Stimulated activated naive CD8-positive, alpha-beta T cell treated with anti-CD3 and anti-CD28 coated beads, Interleukin-15, amount 100 ng/mL, for 72 hours (primary cell): ENCODE measurements at regions not wholly inside any gene's neighbourhood (a gene's known extent, or its start where the extent isn't known, plus 50 kb on each side); places are given as distances from the start of the nearest gene placed in this dataset.
A peak's percentile ranks its signal among the peaks of the same experiment; 100 is the strongest.
"Not testable (repeated sequence)": the region's sequence is repeated elsewhere in the genome, so short reads cannot be mapped to it uniquely, and the experiment has no call there.

ENCODE experiments used
- ATAC-seq: fragments of 150-1000 bp; cut with Tn5 transposase; 2 replicates; pipeline ENCODE4 v1.10.0; 2021; ENCODE audit warnings: mild to moderate bottlenecking, moderate library complexity
- DNase-seq, 2 donors: peaks; one replicate each; pipeline ENCODE4 v3.0.0; 2021 to 2022
- H3K27ac Mint-ChIP-seq, 2 donors: one replicate each; pipeline ENCODE4 v1.8.0; 2022; ENCODE audit warnings: mild to moderate bottlenecking in 2 of 2, mixed read lengths in 2 of 2, moderate library complexity in 2 of 2
- H3K27me3 Mint-ChIP-seq: one replicate; pipeline ENCODE4 v1.8.0; 2022; ENCODE audit warnings: mixed read lengths
- H3K4me1 Mint-ChIP-seq: one replicate; pipeline ENCODE4 v1.8.0; 2022; ENCODE audit warnings: mild to moderate bottlenecking, mixed read lengths
- H3K4me3 Mint-ChIP-seq, 2 donors: one replicate each; pipeline ENCODE4 v1.8.0; 2022; ENCODE audit warnings: mild to moderate bottlenecking in 2 of 2, mixed read lengths in 2 of 2, moderate library complexity in 1 of 2
- H3K9me3 Mint-ChIP-seq, 2 donors: one replicate each; pipeline ENCODE4 v1.8.0; 2022; ENCODE audit warnings: mixed read lengths in 2 of 2

DNA sequence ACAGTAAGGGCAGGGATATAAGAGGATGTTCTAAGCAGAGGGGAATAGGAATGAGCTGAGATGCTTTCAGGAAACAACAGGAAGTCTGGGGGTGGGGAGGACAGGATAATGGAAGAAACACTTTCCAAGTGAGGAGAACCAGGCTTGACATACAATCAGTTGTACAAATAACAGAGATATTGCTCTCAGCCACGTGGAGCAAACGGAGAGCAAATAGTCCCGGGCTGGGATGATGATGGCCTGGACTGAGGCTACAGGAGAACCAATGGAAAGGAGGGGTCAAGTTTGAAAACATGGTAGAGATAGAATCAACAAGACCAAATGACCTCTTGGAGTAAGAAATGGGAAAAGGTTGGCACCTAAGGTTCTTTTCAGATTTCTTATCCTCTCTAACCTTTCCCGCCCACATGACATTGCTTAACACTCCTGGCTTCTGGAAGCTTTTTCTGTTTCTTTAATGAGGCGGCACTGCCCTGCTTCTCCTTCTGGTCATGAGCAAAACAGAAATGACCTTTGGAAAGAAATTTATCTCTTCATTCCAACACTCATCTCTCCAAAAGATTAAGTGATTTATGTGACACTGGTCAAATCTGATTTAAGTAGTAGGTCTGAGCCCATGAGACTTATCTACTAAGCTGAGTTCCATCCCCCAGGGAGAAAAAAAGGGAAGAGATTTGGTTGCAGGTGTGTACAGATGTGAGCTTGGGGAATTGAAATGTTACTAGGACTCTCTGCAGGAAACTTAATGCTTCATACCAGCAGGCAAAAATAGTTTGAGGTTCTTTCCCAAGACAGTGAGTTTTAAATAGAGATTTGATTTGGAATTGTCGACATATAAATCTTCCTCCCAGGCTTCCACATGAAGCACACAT lies 442.9 kb upstream of the HNRNPA3 start:
- Mint-ChIP-seq H3K27ac (no peak overlapping the region), H3K4me1 (peaks cover 7% of the 10 kb centered on the region), H3K9me3 (peaks cover 19 to 30% of the 10 kb centered on the region in 2 donors), H3K4me3 (no peak overlapping the region), H3K27me3 (peaks cover 9% of the 10 kb centered on the region)
- ATAC-seq (no peak), DNase-seq (no peak)

DNA sequence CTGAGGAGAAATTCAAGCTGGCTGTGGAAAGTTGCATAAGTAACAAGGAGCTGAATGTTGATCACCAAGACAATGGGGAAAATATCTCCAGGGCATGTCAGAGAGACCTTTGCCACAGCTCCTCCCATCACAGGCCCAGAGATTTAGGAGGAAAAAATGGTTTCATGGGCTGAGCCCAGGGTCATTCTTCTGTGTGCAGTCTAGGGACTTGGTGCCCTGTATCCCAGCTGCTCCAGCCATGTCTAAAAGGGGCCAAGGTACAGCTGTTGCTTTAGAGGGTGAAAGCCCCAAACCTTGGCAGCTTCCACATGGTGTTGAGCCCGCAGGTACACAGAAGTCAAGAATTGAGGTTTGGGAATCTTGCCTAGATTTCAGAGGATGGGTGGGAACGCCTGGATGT lies 439.8 kb upstream of the HNRNPA3 start:
- no peaks in the 10 kb centered on the region for H3K27me3 Mint-ChIP-seq
- ATAC-seq (no peak), DNase-seq (no peak)
- H3K4me3 Mint-ChIP-seq, result no peak overlapping the region
- H3K9me3 Mint-ChIP-seq, result peaks cover 19 to 30% of the 10 kb centered on the region in 2 donors
- H3K4me1 Mint-ChIP-seq, result peaks cover 7% of the 10 kb centered on the region
- H3K27ac Mint-ChIP-seq, result no peak overlapping the region

DNA sequence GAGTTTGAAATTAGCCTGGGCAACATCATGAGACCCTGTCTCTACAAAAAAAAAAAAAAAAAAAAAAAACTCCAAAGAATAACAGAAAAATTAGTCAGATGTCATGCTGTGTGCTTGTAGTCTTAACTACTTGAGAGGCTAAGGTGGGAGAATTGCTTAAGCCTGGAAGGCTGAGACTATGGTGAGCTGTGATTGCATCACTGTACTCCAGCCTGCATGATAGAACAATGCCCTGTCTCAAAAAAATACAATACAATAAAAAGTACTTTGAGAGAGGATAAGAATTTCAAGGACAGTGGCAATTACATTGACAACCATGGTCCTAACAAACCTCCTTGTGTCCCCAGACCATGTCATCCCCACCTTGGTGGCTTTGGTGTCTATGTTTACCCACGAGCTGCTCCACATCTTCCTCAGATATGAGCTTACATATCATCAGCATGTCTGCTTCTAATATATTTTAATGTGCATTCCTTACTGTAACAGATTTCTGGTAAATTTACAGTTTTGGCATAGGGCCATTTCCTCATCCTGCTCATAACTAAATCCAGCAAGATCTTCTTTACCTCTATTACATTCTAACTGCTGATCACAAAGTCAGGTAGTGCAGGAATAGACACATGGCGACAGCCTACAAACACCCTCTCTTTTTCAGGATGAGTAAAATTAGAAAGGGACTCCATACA lies 437.7 kb upstream of the HNRNPA3 start:
- no peaks in the 10 kb centered on the region for H3K27me3 Mint-ChIP-seq
- H3K4me1 Mint-ChIP-seq, result no peaks in the 10 kb centered on the region
- no peak overlapping the region for H3K4me3 Mint-ChIP-seq
- ATAC-seq (no peak), DNase-seq (no peak)
- H3K9me3 Mint-ChIP-seq, result peaks cover 20 to 32% of the 10 kb centered on the region in 2 donors
- no peak overlapping the region for H3K27ac Mint-ChIP-seq

DNA sequence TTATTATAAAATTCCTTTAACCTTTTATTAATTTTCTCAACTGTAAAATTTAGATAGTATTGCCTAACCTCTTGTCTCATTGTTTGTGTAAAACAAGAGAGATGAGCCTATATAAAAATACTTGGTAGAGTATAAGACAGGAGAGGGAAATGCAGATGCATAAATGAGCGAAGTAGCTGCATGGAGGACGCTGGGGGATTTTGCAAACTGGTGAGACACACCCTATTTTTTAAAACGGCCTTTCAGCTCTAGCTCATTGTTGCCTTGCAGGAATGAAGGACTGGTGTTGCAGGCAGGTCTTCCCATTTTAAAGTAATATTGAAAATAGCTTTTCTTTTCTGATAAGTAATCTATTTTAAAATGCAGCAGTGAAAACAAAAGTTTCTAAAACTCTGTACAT lies 435.3 kb upstream of the HNRNPA3 start:
- no peak overlapping the region for H3K4me3 Mint-ChIP-seq
- DNase-seq (no peak), ATAC-seq (no peak)
- H3K4me1 Mint-ChIP-seq, result peaks cover 7% of the 10 kb centered on the region
- H3K27me3 Mint-ChIP-seq, result no peaks in the 10 kb centered on the region
- H3K27ac Mint-ChIP-seq, result no peak overlapping the region
- peaks cover 27 to 39% of the 10 kb centered on the region in 2 donors for H3K9me3 Mint-ChIP-seq

DNA sequence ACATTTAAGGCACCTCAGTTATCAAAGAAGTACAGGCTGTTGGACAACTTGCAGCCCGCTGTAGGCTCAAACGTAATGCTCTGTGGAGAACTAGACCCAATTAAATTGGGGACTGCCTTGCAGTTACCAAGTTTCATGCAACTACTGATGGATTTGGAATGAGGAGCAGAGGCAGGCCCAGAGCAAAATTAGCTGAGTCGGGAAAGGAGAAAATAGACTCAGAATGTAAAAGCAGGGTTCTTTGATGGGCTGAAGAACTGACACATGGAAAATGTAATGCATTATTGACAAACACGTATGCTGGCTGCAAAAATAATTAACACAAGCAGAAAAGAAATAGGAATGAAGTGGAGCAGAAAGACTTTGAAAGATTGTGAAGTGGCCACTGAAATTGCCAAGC lies 432.7 kb upstream of the HNRNPA3 start:
- Mint-ChIP-seq H3K4me1 (peaks cover 7% of the 10 kb centered on the region), H3K9me3 (peaks cover 21 to 33% of the 10 kb centered on the region in 2 donors), H3K27me3 (no peaks in the 10 kb centered on the region), H3K4me3 (no peak overlapping the region), H3K27ac (peak overlapping the region in 1 of 2 donors; percentile 6)
- ATAC-seq (no peak), DNase-seq (no peak)

DNA sequence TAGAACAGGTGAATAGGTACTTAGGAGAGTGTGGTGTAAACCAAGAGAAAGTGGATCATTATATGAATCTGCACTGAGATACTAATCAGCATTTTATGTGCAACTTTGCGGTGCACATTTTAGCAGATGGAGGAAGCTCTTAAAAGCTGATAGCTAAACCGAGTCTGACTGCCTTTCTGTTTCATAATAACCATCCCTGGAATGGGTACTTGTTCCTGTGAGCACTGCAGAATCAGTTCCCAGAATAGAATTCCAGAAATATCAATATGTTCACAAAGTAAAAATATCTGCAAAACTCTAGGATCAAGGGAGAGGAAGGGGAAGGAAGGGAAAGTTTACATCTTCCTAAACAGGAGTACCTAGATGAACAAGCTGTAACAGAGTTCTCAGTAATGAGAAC lies 432.2 kb upstream of the HNRNPA3 start:
- no peak for DNase-seq
- Mint-ChIP-seq H3K27ac (peak overlapping the region in 1 of 2 donors; percentile 6), H3K4me1 (peaks cover 7% of the 10 kb centered on the region), H3K9me3 (peaks cover 21 to 37% of the 10 kb centered on the region in 2 donors), H3K27me3 (no peaks in the 10 kb centered on the region), H3K4me3 (no peak overlapping the region)
- no peak for ATAC-seq

DNA sequence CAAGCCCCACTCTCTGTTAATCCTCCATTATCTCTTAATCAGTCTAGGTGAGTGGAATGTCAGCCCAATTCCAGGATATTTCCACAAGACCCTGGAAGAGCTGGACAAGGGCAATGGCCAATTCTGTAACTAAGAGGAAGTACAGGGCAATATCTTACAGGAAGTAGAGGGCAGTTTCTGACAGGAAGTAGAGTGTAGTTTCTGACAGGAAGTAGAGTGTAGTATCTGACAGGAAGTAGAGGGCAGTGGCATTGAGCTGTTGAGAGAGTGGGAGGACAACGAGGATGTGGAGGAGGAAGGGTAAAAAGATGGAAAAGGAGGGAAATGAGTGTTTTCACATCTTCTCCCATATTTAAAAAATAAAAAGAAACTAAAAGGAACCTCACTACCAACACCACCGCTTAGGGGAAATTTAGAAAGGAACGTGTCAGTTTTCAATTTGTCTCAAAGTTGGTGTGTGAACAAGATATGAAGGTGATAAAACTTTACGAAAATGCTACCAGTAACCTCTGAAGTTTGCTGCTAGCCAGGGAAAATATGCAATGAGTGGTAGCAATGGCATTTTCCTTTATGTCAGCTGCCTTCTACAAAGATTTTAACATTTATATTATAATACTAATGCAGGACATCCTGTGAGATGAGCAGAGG lies 430.9 kb upstream of the HNRNPA3 start:
- Mint-ChIP-seq H3K27ac (peak overlapping the region in 1 of 2 donors; percentile 73), H3K4me1 (peaks cover 7% of the 10 kb centered on the region), H3K9me3 (peaks cover 21 to 37% of the 10 kb centered on the region in 2 donors), H3K27me3 (no peaks in the 10 kb centered on the region), H3K4me3 (peak overlapping the region; percentile 0 to 17)
- ATAC-seq, result peak; percentile 61
- DNase-seq, result no peak

DNA sequence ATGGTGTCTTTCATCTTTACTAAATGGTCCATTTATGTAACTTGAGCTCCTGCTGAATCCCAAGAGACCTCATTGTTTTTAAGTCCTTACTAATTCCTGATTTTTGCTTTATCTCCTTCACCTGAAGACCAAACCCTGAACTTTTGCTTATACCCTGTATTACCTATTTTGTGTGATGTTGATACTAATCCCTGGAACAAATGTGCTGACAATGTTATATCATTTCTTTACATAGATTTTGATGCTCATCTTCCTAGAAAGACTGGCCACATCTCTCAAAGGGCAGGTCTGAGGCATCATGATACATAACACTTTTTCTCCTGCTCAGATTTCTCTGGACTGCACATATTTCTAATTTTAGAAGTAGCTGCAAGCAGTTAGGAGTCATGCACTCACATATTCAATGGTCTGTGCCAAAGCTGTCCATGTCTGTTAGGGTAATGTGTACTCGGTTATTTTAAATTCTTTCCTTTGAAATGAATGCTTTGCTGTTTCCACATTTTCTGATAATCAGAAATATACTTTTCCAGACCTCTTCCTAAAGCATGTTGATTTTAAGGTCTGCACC lies 427.9 kb upstream of the HNRNPA3 start:
- Mint-ChIP-seq H3K4me1 (peaks cover 7% of the 10 kb centered on the region), H3K9me3 (peaks cover 21 to 36% of the 10 kb centered on the region in 2 donors), H3K4me3 (no peak overlapping the region), H3K27ac (no peak overlapping the region), H3K27me3 (no peaks in the 10 kb centered on the region)
- no peak for DNase-seq
- ATAC-seq, result no peak

DNA sequence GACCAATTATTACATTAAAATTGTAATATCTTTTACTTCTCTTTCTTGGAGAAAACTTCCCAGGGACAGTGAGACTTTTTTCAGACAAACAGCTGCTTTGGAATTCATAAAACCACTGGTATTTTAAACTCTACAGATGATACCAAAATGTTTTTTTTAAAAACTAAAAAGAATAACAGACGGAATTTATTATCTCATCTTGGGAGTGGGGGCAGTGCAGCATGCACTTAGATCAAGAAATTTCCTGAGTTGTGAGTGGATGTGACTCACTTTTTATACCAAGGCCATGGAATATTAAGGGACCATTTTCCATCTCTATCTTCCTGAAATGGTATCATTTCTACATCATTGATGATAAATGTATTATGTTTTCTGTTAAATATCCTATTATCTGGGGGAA lies 422.8 kb upstream of the HNRNPA3 start:
- DNase-seq (no peak), ATAC-seq (no peak)
- no peaks in the 10 kb centered on the region for H3K4me1 Mint-ChIP-seq
- no peak overlapping the region for H3K4me3 Mint-ChIP-seq
- H3K27ac Mint-ChIP-seq, result no peak overlapping the region
- peaks cover 8% of the 10 kb centered on the region for H3K27me3 Mint-ChIP-seq
- H3K9me3 Mint-ChIP-seq, result peaks cover 0 to 6% of the 10 kb centered on the region in 2 donors

DNA sequence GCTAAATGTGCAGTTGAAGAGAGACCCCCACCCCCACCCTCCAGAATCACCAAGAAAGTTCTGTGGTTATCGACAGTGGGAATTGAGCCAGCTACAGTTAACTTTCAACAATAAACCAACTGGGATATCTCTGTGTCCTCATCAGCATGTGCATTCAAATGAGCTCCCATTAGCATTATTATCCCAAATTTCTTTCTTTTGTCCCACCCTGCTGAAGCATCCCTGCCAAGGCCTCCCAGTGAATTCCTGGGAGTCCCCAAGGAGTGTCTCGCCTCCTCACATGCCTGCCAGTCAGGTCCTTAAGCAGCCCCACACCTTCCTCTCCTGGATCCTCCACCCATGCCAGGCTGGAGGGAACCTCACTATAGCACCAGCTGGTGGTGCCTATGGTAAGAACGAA lies 422.1 kb upstream of the HNRNPA3 start:
- peaks cover 8% of the 10 kb centered on the region for H3K27me3 Mint-ChIP-seq
- H3K9me3 Mint-ChIP-seq, result no peaks in the 10 kb centered on the region
- ATAC-seq (no peak), DNase-seq (no peak)
- no peaks in the 10 kb centered on the region for H3K4me1 Mint-ChIP-seq
- H3K27ac Mint-ChIP-seq, result peak overlapping the region in 1 of 2 donors; percentile 7
- H3K4me3 Mint-ChIP-seq, result no peak overlapping the region

DNA sequence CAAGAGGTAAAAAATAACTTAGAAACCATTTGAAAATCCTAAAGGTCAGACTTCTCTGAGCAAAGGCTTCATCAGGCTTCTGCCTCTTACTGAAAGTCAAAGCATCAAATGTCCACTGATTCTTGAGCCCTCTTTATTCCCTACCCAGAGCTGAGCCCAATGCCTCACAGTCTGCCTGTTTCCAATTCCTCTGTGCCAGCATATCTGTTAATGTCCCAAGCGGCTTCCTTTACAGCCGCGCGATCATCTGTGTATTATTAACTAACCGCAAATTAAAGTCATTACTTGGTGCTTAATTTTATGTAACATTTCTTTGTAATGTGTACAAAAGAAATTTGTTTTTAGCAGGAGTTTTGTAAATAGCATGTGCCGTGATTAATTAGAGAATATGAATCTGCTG lies 418.8 kb upstream of the HNRNPA3 start:
- H3K4me3 Mint-ChIP-seq, result no peak overlapping the region
- no peak overlapping the region for H3K27ac Mint-ChIP-seq
- H3K27me3 Mint-ChIP-seq, result peaks cover 8% of the 10 kb centered on the region
- no peaks in the 10 kb centered on the region for H3K4me1 Mint-ChIP-seq
- no peak for DNase-seq
- no peaks in the 10 kb centered on the region for H3K9me3 Mint-ChIP-seq
- ATAC-seq, result no peak

DNA sequence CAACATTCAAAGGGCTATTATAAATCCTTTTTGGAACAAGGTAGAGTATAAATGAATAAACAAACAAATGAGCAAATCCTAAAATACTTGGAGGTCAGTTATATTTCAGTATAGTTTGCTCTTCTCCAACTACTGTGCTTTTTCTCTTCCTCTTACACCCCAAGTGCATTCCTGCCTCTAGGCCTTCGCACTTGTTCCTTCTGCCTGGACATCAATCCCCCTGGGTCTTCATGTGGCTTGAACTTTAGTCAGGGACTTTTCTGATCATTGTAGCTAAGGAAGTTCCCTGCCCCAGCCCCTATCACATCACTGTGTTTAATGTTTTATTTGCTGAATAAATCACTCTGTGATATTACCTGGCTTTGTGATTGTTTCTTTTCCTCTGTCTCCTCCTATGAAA lies 418.2 kb upstream of the HNRNPA3 start:
- Mint-ChIP-seq H3K27me3 (peaks cover 8% of the 10 kb centered on the region), H3K9me3 (no peaks in the 10 kb centered on the region), H3K27ac (no peak overlapping the region), H3K4me3 (no peak overlapping the region), H3K4me1 (no peaks in the 10 kb centered on the region)
- ATAC-seq (no peak), DNase-seq (no peak)

DNA sequence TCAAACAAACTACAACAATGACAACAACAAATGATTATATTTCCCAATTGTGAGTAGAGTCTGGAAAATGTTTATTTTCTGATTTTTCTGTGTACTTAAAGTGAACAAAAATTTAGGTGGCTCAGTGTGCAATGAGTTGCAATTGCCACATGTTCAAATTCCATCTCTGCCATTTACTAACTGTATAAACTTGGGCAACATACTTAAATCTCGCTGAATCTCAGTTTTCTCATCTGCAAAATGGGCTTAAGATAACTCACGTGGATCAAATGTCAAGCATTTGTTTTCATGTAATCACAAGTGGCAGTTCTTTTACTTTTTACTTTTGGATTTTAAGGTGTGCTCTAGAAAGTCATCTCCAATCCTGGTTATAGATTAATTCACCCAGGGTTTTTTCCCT lies 416.8 kb upstream of the HNRNPA3 start:
- no peaks in the 10 kb centered on the region for H3K4me1 Mint-ChIP-seq
- H3K27ac Mint-ChIP-seq, result no peak overlapping the region
- no peak overlapping the region for H3K4me3 Mint-ChIP-seq
- H3K9me3 Mint-ChIP-seq, result no peaks in the 10 kb centered on the region
- DNase-seq (no peak), ATAC-seq (no peak)
- peaks cover 8% of the 10 kb centered on the region for H3K27me3 Mint-ChIP-seq

DNA sequence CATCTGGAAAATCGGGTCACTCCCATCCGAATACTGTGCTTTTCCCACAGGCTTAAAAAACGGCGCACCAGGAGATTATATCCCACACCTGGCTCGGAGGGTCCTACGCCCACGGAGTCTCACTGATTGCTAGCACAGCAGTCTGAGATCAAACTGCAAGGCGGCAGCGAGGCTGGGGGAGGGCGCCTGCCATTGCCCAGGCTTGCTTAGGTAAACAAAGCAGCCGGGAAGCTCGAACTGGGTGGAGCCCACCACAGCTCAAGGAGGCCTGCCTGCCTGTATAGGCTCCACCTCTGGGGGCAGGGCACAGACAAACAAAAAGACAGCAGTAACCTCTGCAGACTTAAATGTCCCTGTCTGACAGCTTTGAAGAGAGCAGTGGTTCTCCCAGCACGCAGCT lies 415.9 kb upstream of the HNRNPA3 start:
- H3K27ac Mint-ChIP-seq, H3K9me3 Mint-ChIP-seq, ATAC-seq, H3K4me3 Mint-ChIP-seq, DNase-seq, H3K4me1 Mint-ChIP-seq, H3K27me3 Mint-ChIP-seq: not testable (repeated sequence)

DNA sequence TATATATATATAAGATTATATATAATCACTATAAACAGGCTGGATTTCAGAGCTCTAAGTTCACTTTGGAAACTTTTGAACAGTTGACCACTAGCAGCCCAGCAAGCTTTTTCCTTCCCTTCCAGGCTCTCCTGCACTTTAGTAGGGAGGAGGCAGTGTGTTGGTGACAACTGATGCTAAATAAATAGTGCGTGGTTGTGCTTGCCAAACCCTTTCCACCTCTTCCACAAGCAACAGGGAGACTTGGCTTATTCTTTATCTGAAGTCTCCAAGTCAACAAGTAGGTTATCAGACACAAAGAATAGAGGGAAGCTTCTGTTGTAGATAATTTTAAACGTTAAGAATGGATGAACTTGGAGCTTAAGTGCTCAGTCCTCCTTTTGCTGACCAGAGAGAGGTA lies 408.2 kb upstream of the HNRNPA3 start:
- H3K9me3 Mint-ChIP-seq, result no peaks in the 10 kb centered on the region
- no peaks in the 10 kb centered on the region for H3K4me1 Mint-ChIP-seq
- DNase-seq (no peak), ATAC-seq (no peak)
- H3K4me3 Mint-ChIP-seq, result no peak overlapping the region
- no peaks in the 10 kb centered on the region for H3K27me3 Mint-ChIP-seq
- no peak overlapping the region for H3K27ac Mint-ChIP-seq

DNA sequence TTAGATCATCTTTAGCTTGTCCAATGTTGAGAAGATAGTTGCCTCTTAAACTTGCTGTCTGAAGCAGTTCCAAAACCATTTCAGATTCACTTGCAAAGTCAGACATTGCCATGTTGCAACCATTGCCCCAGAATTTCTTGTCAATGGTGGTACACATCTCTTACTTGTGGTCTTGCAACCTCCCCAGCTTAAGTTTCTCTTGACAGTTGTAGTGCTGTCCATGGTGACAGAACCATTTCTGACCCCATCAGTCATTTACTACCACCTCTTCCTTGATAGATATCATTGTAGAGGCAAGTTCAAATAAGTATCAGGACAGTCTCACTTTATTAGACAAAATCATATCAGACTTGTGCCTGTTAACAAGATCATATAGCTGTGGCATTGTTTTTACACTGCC lies 407.2 kb upstream of the HNRNPA3 start:
- Mint-ChIP-seq H3K9me3 (no peaks in the 10 kb centered on the region), H3K4me1 (no peaks in the 10 kb centered on the region), H3K27ac (no peak overlapping the region), H3K4me3 (no peak overlapping the region), H3K27me3 (no peaks in the 10 kb centered on the region)
- DNase-seq, result no peak
- ATAC-seq, result no peak
